ENCODE measurements at regions not wholly inside any gene's neighbourhood (a gene's known extent, or its start where the extent isn't known, plus 50 kb on each side); places are given as distances from the start of the nearest gene placed in this dataset.
A peak's percentile ranks its signal among the peaks of the same experiment; 100 is the strongest.
"Not testable (repeated sequence)": the region's sequence is repeated elsewhere in the genome, so short reads cannot be mapped to it uniquely, and the experiment has no call there.

GRCh38 chr5:66234241-66234640 lies 90.1 kb downstream of the SREK1 start:
- DNase-seq, result no peak

DNA sequence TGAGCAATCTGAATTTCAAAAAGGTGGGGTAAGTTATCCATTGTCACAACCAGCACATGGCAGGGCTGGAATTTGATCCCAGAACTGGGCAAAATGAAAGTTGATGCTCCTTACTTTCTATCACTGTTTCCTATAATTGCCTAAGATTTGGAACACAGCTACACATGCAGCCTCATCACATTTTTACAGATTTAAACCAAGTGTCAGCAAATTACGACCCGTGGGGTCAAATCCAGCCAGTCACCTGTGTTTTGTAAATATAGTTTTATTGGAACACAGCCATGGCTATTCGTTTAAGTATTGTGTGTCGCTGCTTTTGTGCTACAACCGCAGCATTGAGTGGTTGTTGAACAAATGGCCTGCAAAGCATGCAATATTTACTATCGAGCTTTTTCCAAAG lies 94.3 kb downstream of the SREK1 start:
- DNase-seq, result no peak

DNA sequence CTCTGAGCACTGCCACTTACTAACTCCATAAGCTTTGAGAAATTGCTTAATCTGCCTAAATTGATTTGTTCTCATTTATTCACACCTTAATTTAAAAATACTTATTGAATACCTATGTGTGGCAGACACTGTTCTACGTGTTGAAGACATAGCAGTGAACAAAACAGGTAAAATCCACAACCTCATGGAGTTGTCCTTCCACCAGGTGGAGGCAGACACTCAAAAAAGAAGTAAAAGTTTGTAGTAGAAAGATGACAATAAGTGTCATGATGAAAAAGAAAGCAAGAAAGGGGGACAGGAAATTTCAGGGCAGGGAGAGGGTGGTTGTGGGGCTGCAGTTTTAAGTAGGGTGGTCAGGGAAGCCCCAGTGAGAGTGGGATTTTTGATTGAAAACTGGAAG lies 94.9 kb downstream of the SREK1 start:
- DNase-seq, result no peak

- DNase-seq, result no peak
Observed at GRCh38 chr5:66241136-66241825, 97.2 kb downstream of the SREK1 start.

DNA sequence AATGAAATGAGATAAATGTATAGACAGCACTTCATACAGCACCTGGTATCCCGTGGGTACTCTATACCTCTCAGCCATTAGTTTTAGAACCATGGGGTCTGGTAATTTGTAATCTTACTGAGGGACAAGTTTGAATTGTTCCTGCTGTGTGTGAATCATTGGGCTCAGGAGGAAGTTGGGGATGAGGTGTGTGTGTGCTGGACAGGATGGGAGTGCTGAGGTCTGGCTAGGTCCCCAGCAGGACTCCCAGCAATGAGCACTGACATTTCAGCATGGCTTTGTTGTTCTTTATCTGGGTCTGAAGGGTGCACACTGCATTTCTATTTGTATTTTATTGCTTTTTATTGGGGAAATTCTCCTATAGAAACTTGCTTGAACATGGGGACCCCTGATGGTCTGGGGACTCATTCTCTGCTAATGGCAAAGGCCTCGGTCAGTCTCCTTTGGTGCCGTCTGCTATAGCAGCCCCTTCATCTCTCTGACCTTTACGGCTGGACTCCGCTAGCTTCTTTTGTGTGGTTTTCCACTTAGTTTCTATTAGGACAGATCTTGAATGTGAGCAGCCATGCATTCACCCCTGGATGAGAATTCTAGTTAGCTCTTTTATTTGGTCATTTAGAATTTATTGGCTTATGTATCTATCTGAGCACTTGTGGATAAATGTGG lies 98.1 kb downstream of the SREK1 start:
- no peak for DNase-seq

DNA sequence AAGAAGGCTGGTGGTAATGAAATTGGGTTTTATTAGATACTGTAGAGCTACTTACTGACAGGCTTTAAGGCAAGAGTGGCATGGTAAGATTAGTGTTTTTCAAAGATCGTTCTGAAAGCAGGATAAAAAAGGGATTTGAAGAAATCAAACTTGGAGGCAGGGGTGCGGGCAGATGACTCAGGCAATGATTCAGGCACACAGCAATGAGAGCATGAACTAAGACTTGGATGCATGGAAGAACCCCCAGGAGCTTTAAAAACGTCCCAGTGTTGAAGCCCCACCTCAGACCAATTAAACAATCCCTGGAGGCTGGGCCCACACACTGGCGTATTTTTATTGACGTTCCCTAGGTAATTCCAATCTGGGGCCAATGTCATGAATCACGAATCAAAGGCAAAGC lies 102.5 kb downstream of the SREK1 start:
- DNase-seq, result no peak

- DNase-seq, result no peak
Observed at GRCh38 chr5:66247176-66247960, 103.3 kb downstream of the SREK1 start.

DNA sequence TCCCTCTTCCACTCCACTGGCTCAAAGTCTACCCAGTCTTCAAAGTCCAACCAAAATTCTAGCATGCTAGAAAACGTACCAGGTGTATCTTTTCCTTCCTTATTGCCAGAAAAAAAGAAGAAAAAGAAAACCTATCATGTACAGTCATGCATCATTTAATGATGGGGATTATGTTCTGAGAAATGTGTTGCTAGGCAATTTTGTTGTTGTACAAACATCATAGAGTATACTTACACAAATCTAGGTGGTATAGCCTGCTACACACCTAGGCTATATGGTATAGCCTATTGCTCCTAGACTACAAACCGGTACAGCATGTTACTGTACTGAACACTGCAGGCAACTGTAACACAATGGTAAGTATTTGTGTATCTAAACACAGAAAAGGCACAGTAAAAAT lies 104.8 kb downstream of the SREK1 start:
- no peak for DNase-seq

DNA sequence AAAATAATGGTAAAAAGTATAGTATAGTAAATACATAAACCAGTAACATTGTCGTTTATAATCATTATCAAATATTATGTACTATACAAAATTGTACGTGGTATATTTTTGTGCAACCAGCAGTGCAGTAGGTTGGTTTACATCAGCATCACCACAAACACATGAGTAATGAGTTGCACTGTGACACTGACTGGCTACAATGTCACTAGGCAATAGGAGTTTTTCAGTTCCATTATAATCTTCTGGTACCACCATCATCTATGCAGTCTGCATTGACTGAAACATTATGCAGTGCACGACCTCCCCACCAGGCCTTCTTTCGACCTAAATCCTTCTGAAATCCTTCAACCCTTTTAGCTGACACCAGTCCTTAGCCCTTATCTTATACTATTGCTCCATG lies 105.8 kb downstream of the SREK1 start:
- DNase-seq, result no peak

GRCh38 chr5:66252849-66253248 lies 108.7 kb downstream of the SREK1 start:
- no peak for DNase-seq

- DNase-seq, result no peak
Observed at GRCh38 chr5:66255714-66256113, 111.6 kb downstream of the SREK1 start.

DNA sequence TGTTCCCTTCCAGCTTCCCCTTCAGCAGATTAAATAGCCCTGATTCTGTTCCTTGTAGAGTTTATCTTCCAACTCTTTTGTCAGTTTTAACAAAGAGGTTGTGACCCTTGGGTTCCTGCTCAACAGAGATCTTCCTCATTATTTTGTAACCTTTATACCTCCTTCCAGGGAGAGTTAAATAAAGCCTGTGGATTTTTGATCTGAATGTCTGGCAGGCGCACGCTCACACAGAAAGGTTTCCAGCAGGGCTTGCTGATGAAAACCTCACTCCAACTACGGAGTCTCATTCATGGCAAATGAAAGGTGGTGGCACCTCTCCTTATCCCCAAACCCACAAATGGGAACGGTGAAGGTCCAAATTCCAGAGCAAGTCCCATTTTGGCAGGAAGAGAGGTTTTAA lies 129.0 kb downstream of the SREK1 start:
- DNase-seq, result no peak

GRCh38 chr5:66276986-66277385 lies 132.9 kb downstream of the SREK1 start:
- DNase-seq, result no peak

DNA sequence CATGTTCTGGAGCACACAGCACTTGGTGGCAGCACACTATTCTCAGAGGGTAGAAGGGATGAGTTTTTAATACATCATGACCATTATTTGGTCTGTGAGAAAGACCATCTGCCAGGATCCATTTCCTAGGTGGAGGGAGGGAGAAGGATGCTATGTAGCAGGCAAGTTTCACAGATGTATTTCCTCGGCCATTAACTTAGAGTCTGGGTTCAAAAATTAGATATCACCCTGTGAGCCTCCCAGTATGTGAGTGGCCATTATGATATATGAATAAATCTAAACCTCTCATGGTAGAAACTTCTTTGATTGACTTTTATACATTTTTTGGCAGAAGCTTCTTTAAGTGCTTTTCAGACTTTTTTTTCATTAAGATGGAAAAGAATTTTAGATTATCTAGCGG lies 133.9 kb downstream of the SREK1 start:
- no peak for DNase-seq

GRCh38 chr5:66281294-66281693 lies 137.2 kb downstream of the SREK1 start:
- DNase-seq, result no peak

- DNase-seq, result no peak
Observed at GRCh38 chr5:66284588-66285342, 140.7 kb downstream of the SREK1 start.

DNA sequence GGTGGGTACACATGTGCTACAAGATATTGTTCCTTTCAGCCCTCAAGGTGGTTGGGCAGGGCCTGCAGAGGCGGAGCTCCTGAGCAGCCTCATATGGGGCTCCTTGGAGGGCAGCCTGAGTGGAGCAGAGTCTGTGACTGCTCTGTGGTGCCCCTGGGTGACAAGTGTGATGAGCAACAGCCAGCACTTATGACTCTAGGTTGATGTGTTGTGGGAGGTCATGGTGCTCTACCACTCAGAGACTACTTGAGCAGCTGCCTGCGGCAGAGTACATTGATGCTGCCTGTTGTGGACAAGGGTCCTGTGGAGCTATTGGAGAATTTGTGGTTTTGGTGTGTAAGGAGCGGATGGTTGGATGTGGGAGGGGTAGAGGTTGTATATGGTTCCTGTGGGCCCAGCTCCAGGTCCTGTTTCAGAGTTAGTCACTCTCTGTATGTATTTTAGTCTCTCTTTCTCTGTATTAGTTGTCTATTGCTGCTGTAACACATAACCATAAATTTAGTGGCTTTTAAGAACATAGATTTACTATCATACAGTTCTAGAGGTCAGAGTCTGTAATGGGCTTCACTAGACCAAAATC lies 141.3 kb downstream of the SREK1 start:
- DNase-seq, result no peak

- no peak for DNase-seq
Observed at GRCh38 chr5:66291771-66292170, 147.7 kb downstream of the SREK1 start.

- not testable (repeated sequence) for DNase-seq
Observed at GRCh38 chr5:66293851-66294250, 149.8 kb downstream of the SREK1 start.

- no peak for DNase-seq
Observed at GRCh38 chr5:66299463-66299862, 155.4 kb downstream of the SREK1 start.

DNA sequence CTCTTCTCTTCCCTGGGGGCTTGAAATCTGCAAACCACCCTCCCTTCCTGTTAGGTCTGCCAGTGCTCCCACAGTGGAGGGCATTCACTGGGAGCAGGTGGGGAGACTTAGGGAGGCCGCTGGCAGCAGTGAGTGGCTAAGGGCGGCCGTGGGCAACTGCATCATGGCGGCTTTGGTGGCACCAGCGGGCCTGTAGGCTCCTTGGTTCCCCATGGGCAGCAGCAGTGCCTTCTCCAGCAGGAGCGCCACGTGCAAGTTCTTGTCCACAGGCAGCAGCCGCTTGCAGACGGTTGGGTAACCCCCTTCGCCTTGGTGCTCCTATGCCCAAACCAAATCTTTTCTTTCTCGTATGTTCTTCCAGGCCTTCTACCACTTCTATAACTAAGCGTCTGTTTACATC lies 158.2 kb downstream of the SREK1 start:
- DNase-seq, result no peak

DNA sequence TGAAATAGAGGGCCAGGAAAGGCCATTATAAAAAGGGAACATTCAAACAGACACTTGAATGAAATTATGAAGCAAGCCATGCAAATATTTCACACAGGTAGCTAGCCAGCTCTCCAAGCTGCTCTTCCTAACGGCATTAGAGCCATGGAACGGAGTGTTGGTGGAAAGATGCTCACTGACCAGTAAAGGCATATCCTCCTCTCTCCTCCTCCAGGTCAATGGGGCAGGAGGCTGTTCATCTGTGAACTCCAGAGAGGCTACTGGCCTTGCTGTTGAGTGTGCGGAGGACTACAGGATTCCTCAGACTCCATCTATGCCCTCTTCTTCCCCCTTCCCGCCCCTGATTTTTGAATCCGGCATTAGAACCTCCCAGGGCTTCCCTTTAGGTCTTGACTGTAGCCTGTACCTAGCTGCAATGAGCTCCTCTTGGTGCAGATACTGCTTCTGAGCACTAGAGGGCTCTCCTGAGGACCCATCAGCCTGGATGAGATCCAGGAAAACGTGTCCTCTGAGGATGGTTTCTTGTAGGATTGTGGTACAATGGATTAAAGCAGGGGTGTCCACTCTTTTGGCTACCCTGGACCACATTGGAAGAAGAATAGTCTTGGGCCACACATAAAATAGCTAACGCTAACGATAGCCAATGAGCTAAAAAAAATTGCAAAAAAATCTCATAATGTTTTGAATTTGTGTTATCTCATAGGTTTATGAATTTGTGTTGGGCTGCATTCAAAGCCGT lies 162.2 kb downstream of the SREK1 start:
- peak; percentile 58 for DNase-seq
